GM21447 (cell line): ENCODE measurements at regions not wholly inside any gene's neighbourhood (a gene's known extent, or its start where the extent isn't known, plus 50 kb on each side); places are given as distances from the start of the nearest gene placed in this dataset.
"Not testable (repeated sequence)": the region's sequence is repeated elsewhere in the genome, so short reads cannot be mapped to it uniquely, and the experiment has no call there.

Source experiments
- ATAC-seq: cut with Tn5 transposase; IDR thresholded peaks from one replicate; pipeline ENCODE4 v1.9.1; 2021; ENCODE audit not compliant: unreplicated experiment

DNA sequence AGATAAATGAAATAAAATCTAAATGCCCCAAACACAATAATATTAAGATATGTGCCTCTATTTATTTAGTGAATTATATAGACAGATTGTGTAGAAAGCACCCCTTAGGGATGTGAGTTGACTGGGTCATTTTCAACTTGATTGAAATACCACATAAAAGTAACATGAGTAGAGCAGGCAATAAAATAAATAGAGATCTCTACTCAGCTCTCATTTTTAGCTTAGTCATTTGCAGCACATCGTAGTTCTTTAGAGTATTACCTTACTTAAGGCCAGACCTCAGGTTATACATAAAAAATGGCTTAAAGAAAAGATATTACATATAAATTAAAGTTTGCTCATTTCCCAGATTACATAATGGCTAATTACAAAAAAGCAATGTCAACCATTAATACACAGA, 1525.6 kb upstream of the PRR20A start:
- ATAC-seq, result no peak

GRCh38 chr13:55617241-55617640, 1523.5 kb upstream of the PRR20A start:
- ATAC-seq, result no peak

- no peak for ATAC-seq
These were observed 1513.5 kb upstream of the PRR20A start for GRCh38 chr13:55627221-55627620.

GRCh38 chr13:55632402-55632801, 1508.3 kb upstream of the PRR20A start:
- ATAC-seq, result no peak

- ATAC-seq, result no peak
These were observed 1491.2 kb upstream of the PRR20A start for GRCh38 chr13:55649485-55649884.

- ATAC-seq, result no peak
These were observed 1488.1 kb upstream of the PRR20A start for GRCh38 chr13:55652657-55653056.

GRCh38 chr13:55653497-55653896, 1487.2 kb upstream of the PRR20A start:
- ATAC-seq, result no peak

DNA sequence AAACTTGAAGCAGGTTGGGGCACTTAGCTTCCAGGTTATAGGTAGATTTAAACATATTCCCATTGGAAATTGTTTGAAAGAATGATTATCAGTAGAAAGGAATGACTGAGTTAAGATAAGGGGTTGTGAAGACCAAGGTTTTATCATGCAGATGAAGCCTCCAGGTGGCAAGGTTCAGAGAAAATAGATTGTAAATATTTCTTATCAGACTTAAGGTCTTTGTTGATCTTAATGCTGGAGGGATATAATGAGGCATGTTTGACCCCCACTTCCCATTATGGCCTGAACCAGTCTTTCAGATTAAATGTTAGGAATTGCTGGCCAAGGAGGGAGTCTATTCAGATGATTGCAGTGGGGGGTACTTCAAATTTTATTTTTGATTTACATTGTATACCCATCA, 1486.5 kb upstream of the PRR20A start:
- ATAC-seq, result no peak

DNA sequence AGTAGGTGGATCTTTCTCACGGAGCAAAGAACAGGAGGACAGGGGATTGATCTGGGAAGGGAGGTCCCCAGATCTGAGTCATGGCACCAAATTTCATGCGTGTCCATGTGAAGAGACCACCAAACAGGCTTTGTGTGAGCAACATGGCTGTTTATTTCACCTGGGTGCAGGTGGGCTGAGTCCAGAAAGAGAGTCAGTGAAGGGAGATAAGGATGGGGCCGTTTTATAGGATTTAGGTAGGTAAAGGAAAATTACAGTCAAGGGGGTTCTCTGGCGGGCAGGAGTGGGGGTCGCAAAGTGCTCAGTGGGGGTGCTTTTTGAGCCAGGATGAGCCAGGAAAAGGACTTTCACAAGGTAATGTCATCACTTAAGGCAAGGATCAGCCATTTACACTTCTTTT, 1480.5 kb upstream of the PRR20A start:
- ATAC-seq, result not testable (repeated sequence)

DNA sequence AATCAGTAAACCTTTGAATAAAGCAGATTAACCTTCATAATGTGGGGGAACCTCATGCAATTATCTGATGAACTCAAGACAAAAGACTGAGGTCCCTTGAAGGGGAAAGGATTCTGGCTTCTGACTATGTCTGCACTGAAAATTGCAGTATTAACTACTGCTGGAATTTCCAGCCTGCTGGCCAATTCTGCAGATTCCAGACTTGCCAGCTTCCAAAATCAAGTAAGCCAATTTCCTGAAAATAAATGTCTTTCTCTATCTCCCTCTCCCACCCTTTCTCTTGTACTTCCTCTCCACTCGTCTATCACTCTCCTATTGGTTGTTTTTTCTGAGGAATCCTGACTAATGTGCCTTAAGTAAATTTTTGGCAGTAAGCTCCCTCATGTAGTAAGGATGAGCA, 1479.9 kb upstream of the PRR20A start:
- no peak for ATAC-seq

GRCh38 chr13:55661505-55661904, 1479.2 kb upstream of the PRR20A start:
- ATAC-seq, result no peak

DNA sequence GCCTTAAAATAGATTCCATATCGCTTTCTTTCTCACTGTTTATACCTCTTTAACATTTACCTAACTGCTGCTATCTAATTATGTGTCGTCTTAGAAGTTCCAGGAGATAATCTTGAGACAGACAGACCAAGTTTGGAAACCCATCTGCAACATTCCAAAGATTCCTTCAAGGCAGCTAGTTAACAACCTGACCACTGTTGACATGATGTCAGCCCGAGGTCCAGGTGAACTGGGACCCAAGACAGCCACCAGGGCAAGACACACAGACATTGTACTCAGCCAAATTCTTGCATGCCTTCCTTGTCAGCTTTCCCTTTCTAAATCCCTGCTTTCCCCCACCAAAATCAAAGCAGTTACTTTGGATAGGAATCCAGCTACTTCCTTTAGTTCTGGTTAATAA, 1476.5 kb upstream of the PRR20A start:
- ATAC-seq, result no peak

DNA sequence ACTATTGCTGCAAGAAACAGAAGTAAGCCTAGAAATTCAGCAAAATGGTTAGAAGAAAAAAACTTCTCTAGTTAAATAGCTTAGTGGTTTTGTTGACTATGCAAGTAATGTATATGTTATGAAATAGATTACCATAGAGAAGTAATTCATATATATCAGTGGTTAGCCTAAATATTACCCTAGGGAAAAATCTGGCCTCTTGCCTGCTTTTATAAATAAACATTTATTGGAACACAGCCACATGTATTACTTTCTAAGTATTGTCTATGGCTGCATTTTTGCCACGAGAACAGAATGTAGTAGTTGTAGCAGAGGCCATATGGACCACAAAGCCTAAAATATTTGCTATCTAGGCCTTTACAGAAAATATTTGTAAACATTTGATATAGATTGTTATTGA, 1471.7 kb upstream of the PRR20A start:
- ATAC-seq, result no peak

DNA sequence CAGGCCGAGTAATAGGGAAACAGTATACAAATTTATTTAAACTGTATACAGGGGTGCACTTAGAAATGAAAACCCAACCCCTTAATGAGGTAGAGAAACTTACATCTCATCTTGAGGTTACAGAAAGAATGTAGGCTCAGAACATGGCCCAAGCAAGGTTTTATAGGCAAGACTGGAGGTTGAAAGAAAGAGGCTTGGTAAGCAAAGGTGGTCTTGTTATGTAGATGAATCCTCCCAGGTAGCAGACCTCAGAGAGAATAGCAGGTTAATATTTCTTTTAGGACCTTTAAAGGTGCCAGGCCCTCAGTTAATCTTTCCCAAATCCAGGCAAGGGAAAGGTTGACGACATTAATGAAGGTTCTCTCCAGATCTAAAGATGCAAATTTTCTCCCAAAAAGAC, 1466.8 kb upstream of the PRR20A start:
- ATAC-seq, result no peak

GRCh38 chr13:55682776-55683175, 1457.9 kb upstream of the PRR20A start:
- ATAC-seq, result no peak

- ATAC-seq, result no peak
These were observed 1435.2 kb upstream of the PRR20A start for GRCh38 chr13:55705526-55705925.

GRCh38 chr13:55705971-55706370, 1434.7 kb upstream of the PRR20A start:
- no peak for ATAC-seq

- no peak for ATAC-seq
These were observed 1426.6 kb upstream of the PRR20A start for GRCh38 chr13:55714120-55714519.

GRCh38 chr13:55727683-55728082, 1413.0 kb upstream of the PRR20A start:
- ATAC-seq, result no peak

- ATAC-seq, result no peak
These were observed 1412.5 kb upstream of the PRR20A start for GRCh38 chr13:55728247-55728646.

GRCh38 chr13:55745828-55746227, 1394.9 kb upstream of the PRR20A start:
- no peak for ATAC-seq

- no peak for ATAC-seq
These were observed 1378.7 kb upstream of the PRR20A start for GRCh38 chr13:55761986-55762385.

- no peak for ATAC-seq
These were observed 1363.1 kb upstream of the PRR20A start for GRCh38 chr13:55777612-55778011.

- no peak for ATAC-seq
These were observed 1356.9 kb upstream of the PRR20A start for GRCh38 chr13:55783841-55784240.
